ENCODE measurements at regions not wholly inside any gene's neighbourhood (a gene's known extent, or its start where the extent isn't known, plus 50 kb on each side); places are given as distances from the start of the nearest gene placed in this dataset.
"Not testable (repeated sequence)": the region's sequence is repeated elsewhere in the genome, so short reads cannot be mapped to it uniquely, and the experiment has no call there.

DNA sequence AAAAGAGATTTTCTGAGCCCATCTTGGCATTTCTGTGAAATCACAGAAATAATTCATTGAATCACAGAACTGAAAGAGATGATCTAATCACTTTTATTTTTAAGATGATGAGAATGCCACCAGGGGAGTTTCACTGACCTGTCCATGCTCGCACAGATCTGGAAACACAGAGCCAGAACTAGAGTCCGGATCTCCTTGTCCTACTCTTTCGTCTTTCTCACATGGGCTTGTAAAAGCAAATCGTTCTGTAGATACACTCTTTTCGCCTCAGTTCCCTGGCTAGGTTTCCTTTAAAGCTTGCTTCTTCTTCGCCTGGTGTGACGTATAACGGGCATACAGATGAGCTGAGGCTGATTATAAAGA is 122.5 kb upstream of the SPRED1 start:
- TF ChIP-seq SUZ12 (IDR thresholded peaks at IDR 0.05) (no peak), FOXM1 (IDR thresholded peaks at IDR 0.05; ENCODE audit: borderline replicate concordance) (no peak), L3MBTL2 (conservative IDR thresholded peaks at IDR 0.05) (no peak), LEF1 (IDR thresholded peaks at IDR 0.05; ENCODE audit: borderline replicate concordance) (no peak), ARNT (IDR thresholded peaks at IDR 0.05) (no peak), CTBP1 (IDR thresholded peaks at IDR 0.05; ENCODE audit: borderline replicate concordance) (no peak)
- no peak for DNase-seq (ENCODE audit: extremely low spot score)
- ChIA-PET CTCF (no interaction called here), POLR2A (no interaction called here)

DNA sequence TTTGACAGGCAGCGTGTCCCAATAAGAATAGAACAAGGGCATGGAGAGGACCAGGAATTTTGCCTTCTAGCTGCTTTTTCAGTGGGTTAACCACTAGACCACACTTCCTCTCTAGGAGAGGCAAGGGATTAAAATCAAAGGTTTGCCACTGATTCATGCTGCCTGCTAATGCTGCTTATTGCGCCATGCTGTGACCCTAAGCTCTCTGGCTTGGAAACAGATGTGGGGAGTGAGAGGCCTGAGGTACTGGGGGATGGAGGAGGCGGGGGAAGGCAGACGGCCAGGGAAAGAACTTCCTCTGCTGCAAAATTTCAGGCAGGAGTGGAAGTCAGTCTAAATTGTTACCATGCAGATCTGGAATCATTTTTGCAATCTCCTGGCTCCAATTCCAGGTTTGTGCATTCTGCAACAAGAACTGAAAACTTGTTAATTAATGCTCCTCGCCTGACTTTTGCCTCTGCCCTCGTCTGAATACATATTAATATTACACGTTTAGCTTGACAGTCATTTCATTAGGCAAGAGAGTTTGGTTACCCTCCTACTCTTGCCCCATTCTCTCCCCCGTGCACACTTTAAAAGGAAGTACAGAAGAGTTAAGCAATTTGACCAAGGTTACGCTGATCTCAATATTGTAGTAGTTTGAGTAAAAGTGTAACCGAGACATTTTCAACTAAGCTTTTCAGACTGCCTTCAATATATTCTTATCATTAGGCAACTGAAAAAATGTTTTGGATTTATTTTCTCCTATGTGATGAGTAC is 121.7 kb upstream of the SPRED1 start:
- TF ChIP-seq ZNF384 (IDR thresholded peaks at IDR 0.05), result no peak
- TF ChIP-seq L3MBTL2 (conservative IDR thresholded peaks at IDR 0.05), result no peak
- no peak for TF ChIP-seq SUZ12 (IDR thresholded peaks at IDR 0.05)
- no peak for TF ChIP-seq FOXM1 (IDR thresholded peaks at IDR 0.05; ENCODE audit: borderline replicate concordance)
- TF ChIP-seq NFRKB (IDR thresholded peaks at IDR 0.05), result no peak
- no peak for TF ChIP-seq FOXK2 (IDR thresholded peaks at IDR 0.05)
- TF ChIP-seq, protein P1, sequence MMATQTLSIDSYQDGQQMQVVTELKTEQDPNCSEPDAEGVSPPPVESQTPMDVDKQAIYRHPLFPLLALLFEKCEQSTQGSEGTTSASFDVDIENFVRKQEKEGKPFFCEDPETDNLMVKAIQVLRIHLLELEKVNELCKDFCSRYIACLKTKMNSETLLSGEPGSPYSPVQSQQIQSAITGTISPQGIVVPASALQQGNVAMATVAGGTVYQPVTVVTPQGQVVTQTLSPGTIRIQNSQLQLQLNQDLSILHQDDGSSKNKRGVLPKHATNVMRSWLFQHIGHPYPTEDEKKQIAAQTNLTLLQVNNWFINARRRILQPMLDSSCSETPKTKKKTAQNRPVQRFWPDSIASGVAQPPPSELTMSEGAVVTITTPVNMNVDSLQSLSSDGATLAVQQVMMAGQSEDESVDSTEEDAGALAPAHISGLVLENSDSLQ (IDR thresholded peaks at IDR 0.05), result no peak
- TF ChIP-seq CTBP1 (IDR thresholded peaks at IDR 0.05; ENCODE audit: borderline replicate concordance), result no peak
- no peak for TF ChIP-seq FOXA1 (IDR thresholded peaks at IDR 0.05)
- no peak for TF ChIP-seq ARNT (IDR thresholded peaks at IDR 0.05)
- TF ChIP-seq HDGF (IDR thresholded peaks at IDR 0.05; ENCODE audit: borderline replicate concordance), result no peak
- TF ChIP-seq LEF1 (IDR thresholded peaks at IDR 0.05; ENCODE audit: borderline replicate concordance), result no peak
- TF ChIP-seq BHLHE40 (IDR thresholded peaks at IDR 0.05; ENCODE audit: borderline replicate concordance), result no peak
- no peak for TF ChIP-seq TARDBP (IDR thresholded peaks at IDR 0.05)
- no peak for DNase-seq (ENCODE audit: extremely low spot score)
- ChIA-PET POLR2A (no interaction called here), CTCF (no interaction called here)

DNA sequence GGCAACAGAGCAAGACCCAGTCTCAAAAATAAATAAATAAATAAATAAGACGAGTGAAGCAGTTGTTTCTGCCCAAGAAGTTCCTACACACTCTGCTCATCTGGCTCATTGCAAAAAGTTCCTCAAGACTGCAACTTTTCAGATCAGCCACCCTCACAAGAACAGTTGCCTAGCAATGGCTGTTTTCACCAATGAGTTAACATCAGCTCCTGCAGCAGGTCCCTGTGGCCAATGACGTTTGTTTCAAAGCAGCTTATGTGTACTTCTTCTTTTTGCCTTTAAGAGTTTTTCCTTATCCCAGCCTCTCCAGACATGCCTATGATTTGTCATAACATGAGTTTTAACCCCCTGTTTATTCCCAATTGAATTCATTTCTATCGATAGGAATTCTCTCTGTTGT is 118.4 kb upstream of the SPRED1 start:
- TF ChIP-seq CTBP1 (IDR thresholded peaks at IDR 0.05; ENCODE audit: borderline replicate concordance), result no peak
- no peak for TF ChIP-seq HDGF (IDR thresholded peaks at IDR 0.05; ENCODE audit: borderline replicate concordance)
- TF ChIP-seq BHLHE40 (IDR thresholded peaks at IDR 0.05; ENCODE audit: borderline replicate concordance), result no peak
- no peak for TF ChIP-seq SUZ12 (IDR thresholded peaks at IDR 0.05)
- no peak for TF ChIP-seq FOXM1 (IDR thresholded peaks at IDR 0.05; ENCODE audit: borderline replicate concordance)
- no peak for TF ChIP-seq SP1 (IDR thresholded peaks at IDR 0.05)
- TF ChIP-seq L3MBTL2 (conservative IDR thresholded peaks at IDR 0.05), result no peak
- TF ChIP-seq ZNF384 (IDR thresholded peaks at IDR 0.05), result no peak
- TF ChIP-seq NFRKB (IDR thresholded peaks at IDR 0.05), result no peak
- no peak for TF ChIP-seq ELF4 (IDR thresholded peaks at IDR 0.05)
- TF ChIP-seq, protein P1 (IDR thresholded peaks at IDR 0.05), result no peak
- no peak for TF ChIP-seq FOXA1 (IDR thresholded peaks at IDR 0.05)
- no peak for TF ChIP-seq FOXK2 (IDR thresholded peaks at IDR 0.05)
- no peak for TF ChIP-seq LEF1 (IDR thresholded peaks at IDR 0.05; ENCODE audit: borderline replicate concordance)
- no peak for TF ChIP-seq ARNT (IDR thresholded peaks at IDR 0.05)
- TF ChIP-seq TARDBP (IDR thresholded peaks at IDR 0.05), result no peak
- CTCF ChIA-PET, result no interaction called here
- no peak for DNase-seq (ENCODE audit: extremely low spot score)
- POLR2A ChIA-PET, result no interaction called here

DNA sequence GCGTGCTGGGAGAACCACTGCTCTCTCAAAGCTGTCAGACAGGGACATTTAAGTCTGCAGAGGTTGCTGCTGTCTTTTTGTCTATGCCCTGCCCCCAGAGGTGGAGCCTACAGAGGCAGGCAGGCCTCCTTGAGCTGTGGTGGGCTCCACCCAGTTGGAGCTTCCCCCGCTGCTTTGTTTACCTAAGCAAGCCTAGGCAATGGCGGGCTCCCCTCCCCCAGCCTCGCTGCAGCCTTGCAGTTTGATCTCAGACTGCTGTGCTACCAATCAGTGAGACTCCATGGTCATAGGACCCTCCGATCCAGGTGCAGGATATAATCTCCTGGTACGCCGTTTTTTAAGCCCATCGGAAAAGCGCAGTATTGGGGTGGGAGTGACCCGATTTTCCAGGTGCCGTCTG is 110.4 kb upstream of the SPRED1 start:
- CTCF ChIA-PET; POLR2A ChIA-PET; DNase-seq (ENCODE audit: extremely low spot score): not testable (repeated sequence)

DNA sequence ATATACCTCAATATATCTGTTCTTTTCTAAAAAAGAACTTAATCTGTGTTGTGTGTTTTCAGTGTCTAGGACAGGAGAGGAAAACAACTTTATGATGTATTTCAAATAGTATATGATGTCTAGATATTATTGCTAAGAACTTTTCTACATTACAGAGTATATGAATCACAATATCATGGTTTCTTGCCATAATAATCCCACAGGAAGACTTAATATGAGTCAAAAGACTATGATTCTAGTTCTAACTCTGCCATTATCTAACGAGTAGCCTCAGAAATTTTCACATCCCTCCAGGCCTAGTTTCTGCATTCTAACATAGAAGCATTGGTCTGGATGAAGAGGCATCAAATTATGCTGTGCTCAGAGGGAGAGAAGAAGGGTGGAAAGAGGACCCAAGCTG is 107.7 kb upstream of the SPRED1 start:
- CTCF ChIA-PET, result no interaction called here
- POLR2A ChIA-PET, result no interaction called here
- no peak for TF ChIP-seq ZNF384 (IDR thresholded peaks at IDR 0.05)
- TF ChIP-seq L3MBTL2 (conservative IDR thresholded peaks at IDR 0.05), result no peak
- TF ChIP-seq ARNT (IDR thresholded peaks at IDR 0.05), result no peak
- DNase-seq (ENCODE audit: extremely low spot score), result no peak

DNA sequence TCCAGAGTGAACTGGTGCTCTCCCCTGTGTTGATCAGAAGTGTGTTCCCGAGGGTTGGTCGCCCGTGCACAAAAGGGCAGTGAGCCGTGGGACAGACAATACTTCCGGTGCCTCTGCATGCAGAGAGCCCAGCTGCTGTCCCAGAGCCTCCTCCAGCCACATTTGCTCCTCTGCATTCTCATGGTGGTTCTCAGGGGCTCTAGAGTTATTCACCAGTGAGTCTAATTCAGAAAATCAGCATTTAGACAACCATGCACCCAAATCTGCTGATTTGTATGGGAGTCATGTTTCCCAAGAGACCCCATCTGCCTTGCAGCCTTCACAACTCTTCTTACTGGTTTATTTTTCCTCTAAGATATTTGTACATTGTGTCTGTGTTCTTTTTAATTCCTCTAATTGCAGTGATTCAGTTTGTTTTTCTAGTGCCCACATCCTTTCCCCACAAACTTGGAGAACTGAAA is 107.0 kb upstream of the SPRED1 start:
- POLR2A ChIA-PET, result no interaction called here
- TF ChIP-seq L3MBTL2 (conservative IDR thresholded peaks at IDR 0.05), result no peak
- TF ChIP-seq SP1 (IDR thresholded peaks at IDR 0.05), result no peak
- TF ChIP-seq ZNF384 (IDR thresholded peaks at IDR 0.05), result no peak
- TF ChIP-seq TARDBP (IDR thresholded peaks at IDR 0.05), result no peak
- no peak for TF ChIP-seq SUZ12 (IDR thresholded peaks at IDR 0.05)
- TF ChIP-seq FOXM1 (IDR thresholded peaks at IDR 0.05; ENCODE audit: borderline replicate concordance), result no peak
- TF ChIP-seq HDGF (IDR thresholded peaks at IDR 0.05; ENCODE audit: borderline replicate concordance), result no peak
- TF ChIP-seq NFRKB (IDR thresholded peaks at IDR 0.05), result no peak
- TF ChIP-seq FOXA1 (IDR thresholded peaks at IDR 0.05), result no peak
- TF ChIP-seq, protein P1 (IDR thresholded peaks at IDR 0.05), result no peak
- no peak for TF ChIP-seq ELF4 (IDR thresholded peaks at IDR 0.05)
- no peak for TF ChIP-seq BHLHE40 (IDR thresholded peaks at IDR 0.05; ENCODE audit: borderline replicate concordance)
- no peak for TF ChIP-seq CTBP1 (IDR thresholded peaks at IDR 0.05; ENCODE audit: borderline replicate concordance)
- no peak for DNase-seq (ENCODE audit: extremely low spot score)
- CTCF ChIA-PET, result no interaction called here

All from HEK293T (cell line).